Natural killer cell (primary cell): ENCODE measurements at regions not wholly inside any gene's neighbourhood (a gene's known extent, or its start where the extent isn't known, plus 50 kb on each side); places are given as distances from the start of the nearest gene placed in this dataset.

Experiments used
- ATAC-seq, 3 donors: fragments of 150-1000 bp in 2 of 3; fragments of 200-7000 bp in 1 of 3; cut with Tn5 transposase; 1 replicate in 1 of 3; 2 replicates in 2 of 3; pipeline ENCODE4 v1.10.0; 2021; ENCODE audit warnings: mild to moderate bottlenecking in 2 of 3, moderate library complexity in 2 of 3
- DNase-seq, 2 donors: peaks; one replicate each; pipeline versions ENCODE4 v3.0.0 to v3.0.0-alpha.2; 2013 to 2021; ENCODE audit warnings: mixed read lengths in 1 of 2
- H3K27ac ChIP-seq: one replicate; pipeline ENCODE4 v1.5.1; 2013; ENCODE audit warnings: mild to moderate bottlenecking, low read length
- H3K27me3 ChIP-seq: one replicate; pipeline ENCODE4 v1.6.1; 2013; ENCODE audit warnings: low read length; ENCODE audit not compliant: control insufficient read depth, insufficient read depth
- H3K36me3 ChIP-seq: one replicate; pipeline ENCODE4 v1.6.1; 2013; ENCODE audit warnings: low read length; ENCODE audit not compliant: control insufficient read depth, insufficient read depth
- H3K4me1 ChIP-seq: one replicate; pipeline ENCODE4 v1.6.1; 2013; ENCODE audit warnings: low read length; ENCODE audit not compliant: control insufficient read depth, insufficient read depth
- H3K4me3 ChIP-seq: one replicate; pipeline ENCODE4 v1.5.1; 2013; ENCODE audit warnings: low read length
- H3K9me3 ChIP-seq: one replicate; pipeline ENCODE4 v1.6.1; 2013; ENCODE audit warnings: low read length; ENCODE audit not compliant: control insufficient read depth, insufficient read depth
- H3K27ac Mint-ChIP-seq, 2 donors: one replicate each; pipeline ENCODE4 v1.8.0; 2022; ENCODE audit warnings: mild to moderate bottlenecking in 2 of 2, mixed read lengths in 2 of 2, moderate library complexity in 1 of 2
- H3K27me3 Mint-ChIP-seq, 2 donors: one replicate each; pipeline ENCODE4 v1.8.0; 2022; ENCODE audit warnings: low read depth in 2 of 2, mixed read lengths in 2 of 2
- H3K36me3 Mint-ChIP-seq: one replicate; pipeline ENCODE4 v1.8.0; 2022; ENCODE audit warnings: mixed read lengths
- H3K4me1 Mint-ChIP-seq, 2 donors: one replicate each; pipeline ENCODE4 v1.8.0; 2022; ENCODE audit warnings: mixed read lengths in 2 of 2
- H3K4me3 Mint-ChIP-seq: one replicate; pipeline ENCODE4 v1.8.0; 2022; ENCODE audit warnings: mild to moderate bottlenecking, moderate library complexity, mixed read lengths
- H3K9me3 Mint-ChIP-seq, 2 donors: one replicate each; pipeline ENCODE4 v1.8.0; 2022; ENCODE audit warnings: mixed read lengths in 2 of 2
- CTCF ChIP-seq: fragments of 200-600 bp; IDR thresholded peaks from one replicate; pipeline ENCODE4 v1.8.0; 2022; ENCODE audit warnings: antibody characterized with exemption
- WGBS: methylation state at CpG from one replicate; pipeline ENCODE4 v1.1.7; 2013; ENCODE audit warnings: missing lambda C conversion rate; ENCODE audit not compliant: insufficient coverage; 5-methylcytosine and 5-hydroxymethylcytosine counted together
- intact Hi-C: fragments of 100-400 bp; cut with micrococcal nuclease; formaldehyde crosslinking; loops from one replicate; pipeline ENCODE4 v1.14.2; 2022

DNA sequence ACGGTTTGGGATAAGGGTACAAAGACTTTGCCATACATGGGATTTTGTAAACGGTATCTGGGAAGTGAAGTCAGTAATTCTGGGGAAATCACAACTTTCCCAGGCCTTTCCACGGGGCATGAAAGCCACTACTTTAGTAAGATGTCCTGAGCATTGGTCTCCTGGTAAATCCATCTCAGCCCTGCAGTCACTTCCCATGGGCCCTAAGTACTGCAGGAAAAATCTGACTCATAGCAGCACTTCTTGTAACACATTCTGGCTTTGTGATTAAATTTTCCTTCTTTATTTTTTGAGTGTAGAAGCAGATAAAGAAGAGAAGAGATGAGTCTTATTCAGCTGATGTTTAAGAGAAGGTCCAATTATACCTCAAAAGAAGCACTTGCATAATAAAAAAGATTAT, 67.6 kb downstream of the BLID start:
- no peak for ATAC-seq
- H3K4me3 ChIP-seq = no peak overlapping the region
- TF ChIP-seq CTCF = no peak
- H3K36me3 ChIP-seq = no peaks in the 10 kb centered on the region
- Mint-ChIP-seq H3K4me1 (no peaks in the 10 kb centered on the region), H3K9me3 (peaks cover 0 to 3% of the 10 kb centered on the region in 2 donors), H3K36me3 (no peaks in the 10 kb centered on the region), H3K27ac (no peak overlapping the region), H3K4me3 (no peak overlapping the region), H3K27me3 (peaks cover 6 to 10% of the 10 kb centered on the region in 2 donors)
- intact Hi-C loops = no loop called here
- H3K27me3 ChIP-seq = no peaks in the 10 kb centered on the region
- no peak for DNase-seq
- WGBS = 75% methylated on average over 3 of the region's 3 CpGs
- no peaks in the 10 kb centered on the region for H3K9me3 ChIP-seq
- H3K27ac ChIP-seq = no peak overlapping the region
- no peaks in the 10 kb centered on the region for H3K4me1 ChIP-seq

DNA sequence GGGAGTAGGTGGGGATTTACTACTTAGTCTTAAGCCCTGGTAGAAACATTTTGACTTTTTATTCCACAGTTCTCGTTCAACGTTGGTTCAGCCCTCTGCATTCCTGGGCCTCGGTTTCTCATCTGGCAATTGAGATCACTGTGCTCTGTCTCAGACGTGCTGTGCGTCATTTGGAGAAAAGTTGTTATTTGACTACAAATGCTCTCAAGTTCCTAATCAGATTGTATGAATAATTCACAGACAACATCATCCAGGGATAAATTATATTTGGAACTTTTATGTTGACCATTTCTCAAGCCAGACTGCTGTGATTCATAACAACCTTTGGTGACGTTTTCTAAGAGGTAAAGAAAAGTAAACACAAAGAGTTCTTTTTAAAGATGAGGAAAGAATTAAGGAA, 69.2 kb downstream of the BLID start:
- H3K36me3 Mint-ChIP-seq = no peaks in the 10 kb centered on the region
- peaks cover 0 to 3% of the 10 kb centered on the region in 2 donors for H3K9me3 Mint-ChIP-seq
- DNase-seq (no peak), ATAC-seq (no peak)
- H3K36me3 ChIP-seq = no peaks in the 10 kb centered on the region
- TF ChIP-seq CTCF = no peak
- intact Hi-C loops = no loop called here
- H3K27me3 ChIP-seq = no peaks in the 10 kb centered on the region
- no peak overlapping the region for H3K27ac Mint-ChIP-seq
- WGBS = 89% methylated on average over 6 of the region's 6 CpGs
- no peak overlapping the region for H3K27ac ChIP-seq
- H3K4me1 ChIP-seq = no peaks in the 10 kb centered on the region
- no peak overlapping the region for H3K4me3 ChIP-seq
- H3K9me3 ChIP-seq = no peaks in the 10 kb centered on the region
- peaks cover 14 to 17% of the 10 kb centered on the region in 2 donors for H3K27me3 Mint-ChIP-seq
- no peak overlapping the region for H3K4me3 Mint-ChIP-seq
- H3K4me1 Mint-ChIP-seq = no peaks in the 10 kb centered on the region

- 74% methylated on average over 2 of the region's 4 CpGs for WGBS
- Histone ChIP-seq H3K4me3 (no peak overlapping the region), H3K36me3 (no peaks in the 10 kb centered on the region), H3K4me1 (no peaks in the 10 kb centered on the region), H3K27me3 (no peaks in the 10 kb centered on the region), H3K9me3 (no peaks in the 10 kb centered on the region), H3K27ac (no peak overlapping the region)
- no peak for DNase-seq
- intact Hi-C loops = no loop called here
- no peak overlapping the region for H3K4me3 Mint-ChIP-seq
- H3K27ac Mint-ChIP-seq = no peak overlapping the region
- ATAC-seq = no peak
- H3K9me3 Mint-ChIP-seq = peaks cover 0 to 3% of the 10 kb centered on the region in 2 donors
- H3K27me3 Mint-ChIP-seq = peaks cover 13 to 20% of the 10 kb centered on the region in 2 donors
- H3K4me1 Mint-ChIP-seq = no peaks in the 10 kb centered on the region
- no peaks in the 10 kb centered on the region for H3K36me3 Mint-ChIP-seq
- TF ChIP-seq CTCF = no peak
Measured at GRCh38 chr11:122046438-122046837, 69.6 kb downstream of the BLID start.

DNA sequence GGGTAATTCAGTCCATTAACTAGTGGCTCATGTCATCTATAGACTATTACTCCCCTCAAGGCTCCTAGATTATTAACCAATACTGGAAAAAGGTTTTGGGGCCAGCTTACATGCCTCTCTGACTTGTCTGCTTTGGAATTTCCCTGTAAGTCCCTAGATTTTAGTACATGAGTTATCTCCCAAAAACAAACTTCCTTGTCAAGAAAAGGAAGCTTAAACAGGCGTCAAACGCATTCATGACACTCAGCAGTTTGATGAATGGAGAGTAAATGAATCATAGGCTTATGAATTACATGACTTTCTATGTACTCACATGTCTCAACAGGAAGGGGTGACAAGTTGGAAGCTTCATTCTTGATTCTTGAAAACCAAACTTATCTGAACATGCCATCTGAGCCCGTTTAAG, 70.8 kb downstream of the BLID start:
- TF ChIP-seq CTCF = no peak

More for the DNA sequence above, 70.8 kb downstream of the BLID start:
- H3K27me3 Mint-ChIP-seq = peaks cover 10 to 15% of the 10 kb centered on the region in 2 donors
- DNase-seq (no peak), ATAC-seq (no peak)
- WGBS = 0% methylated on average over 1 of the region's 3 CpGs
- no peaks in the 10 kb centered on the region for H3K4me1 Mint-ChIP-seq
- no peaks in the 10 kb centered on the region for H3K9me3 ChIP-seq
- H3K4me1 ChIP-seq = no peaks in the 10 kb centered on the region
- H3K9me3 Mint-ChIP-seq = no peaks in the 10 kb centered on the region
- no peaks in the 10 kb centered on the region for H3K36me3 Mint-ChIP-seq
- intact Hi-C loops = no loop called here
- H3K27me3 ChIP-seq = no peaks in the 10 kb centered on the region
- no peak overlapping the region for H3K27ac ChIP-seq
- no peaks in the 10 kb centered on the region for H3K36me3 ChIP-seq
- no peak overlapping the region for H3K4me3 ChIP-seq
- H3K27ac Mint-ChIP-seq = no peak overlapping the region
- no peak overlapping the region for H3K4me3 Mint-ChIP-seq
